ENCODE measurements at regions not wholly inside any gene's neighbourhood (a gene's known extent, or its start where the extent isn't known, plus 50 kb on each side); places are given as distances from the start of the nearest gene placed in this dataset.

DNA sequence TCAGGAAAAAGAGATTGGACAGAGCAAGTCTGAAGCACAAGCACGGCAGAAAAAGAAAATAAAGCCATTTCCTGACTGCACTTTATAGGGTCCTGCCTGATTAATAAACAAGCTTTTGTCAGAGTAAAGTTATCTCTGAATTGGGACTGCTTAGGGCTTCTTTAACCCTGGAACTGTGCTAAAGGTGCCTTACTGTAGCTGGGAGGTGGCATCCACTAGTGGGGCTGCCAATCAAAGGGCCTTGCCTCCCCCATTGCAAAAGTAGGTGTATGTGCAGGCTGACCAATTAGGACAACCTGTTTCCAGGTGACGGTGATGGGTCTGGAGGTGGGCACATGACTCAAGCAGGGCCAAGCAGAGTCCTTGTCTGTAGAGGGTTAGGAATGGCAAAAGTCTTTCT lies 57.4 kb upstream of the RAPH1 start:
- ATAC-seq (no peak), DNase-seq (no peak)
- Mint-ChIP-seq H3K4me3 (no peak overlapping the region), H3K27me3 (peaks cover 2% of the 10 kb centered on the region), H3K27ac (no peak overlapping the region), H3K36me3 (ENCODE audit: low read depth) (no peaks in the 10 kb centered on the region), H3K9me3 (no peaks in the 10 kb centered on the region), H3K4me1 (ENCODE audit: low read depth) (peaks cover 7% of the 10 kb centered on the region)
- intact Hi-C loops (cut with micrococcal nuclease): no loop called here
- POLR2A ChIA-PET: no interaction called here
- TF ChIP-seq, protein P1, sequence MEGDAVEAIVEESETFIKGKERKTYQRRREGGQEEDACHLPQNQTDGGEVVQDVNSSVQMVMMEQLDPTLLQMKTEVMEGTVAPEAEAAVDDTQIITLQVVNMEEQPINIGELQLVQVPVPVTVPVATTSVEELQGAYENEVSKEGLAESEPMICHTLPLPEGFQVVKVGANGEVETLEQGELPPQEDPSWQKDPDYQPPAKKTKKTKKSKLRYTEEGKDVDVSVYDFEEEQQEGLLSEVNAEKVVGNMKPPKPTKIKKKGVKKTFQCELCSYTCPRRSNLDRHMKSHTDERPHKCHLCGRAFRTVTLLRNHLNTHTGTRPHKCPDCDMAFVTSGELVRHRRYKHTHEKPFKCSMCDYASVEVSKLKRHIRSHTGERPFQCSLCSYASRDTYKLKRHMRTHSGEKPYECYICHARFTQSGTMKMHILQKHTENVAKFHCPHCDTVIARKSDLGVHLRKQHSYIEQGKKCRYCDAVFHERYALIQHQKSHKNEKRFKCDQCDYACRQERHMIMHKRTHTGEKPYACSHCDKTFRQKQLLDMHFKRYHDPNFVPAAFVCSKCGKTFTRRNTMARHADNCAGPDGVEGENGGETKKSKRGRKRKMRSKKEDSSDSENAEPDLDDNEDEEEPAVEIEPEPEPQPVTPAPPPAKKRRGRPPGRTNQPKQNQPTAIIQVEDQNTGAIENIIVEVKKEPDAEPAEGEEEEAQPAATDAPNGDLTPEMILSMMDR (IDR thresholded peaks at IDR 0.05): no peak
- CTCF ChIA-PET: no interaction called here

DNA sequence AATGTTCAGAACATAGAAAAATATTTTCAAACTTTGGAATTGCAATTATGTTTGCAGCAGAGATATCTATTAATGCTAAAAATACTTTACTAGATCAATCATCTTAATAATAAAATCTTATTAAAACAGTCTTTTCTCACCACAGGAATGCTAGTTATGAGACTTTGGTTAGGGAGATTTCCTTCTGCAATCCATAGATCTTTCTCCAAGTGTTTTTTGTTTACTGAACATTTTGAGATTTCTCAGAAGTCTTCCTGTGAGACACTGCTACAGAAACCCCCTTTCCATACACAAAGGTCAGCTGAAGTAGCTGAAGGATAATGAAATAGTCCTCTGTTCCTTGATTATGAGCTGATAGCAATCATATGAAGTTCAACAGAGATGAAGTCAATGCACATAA lies 59.4 kb upstream of the RAPH1 start:
- Mint-ChIP-seq H3K27me3 (peaks cover 4% of the 10 kb centered on the region), H3K36me3 (ENCODE audit: low read depth) (peaks cover 2% of the 10 kb centered on the region), H3K27ac (no peak overlapping the region), H3K9me3 (peaks cover 2% of the 10 kb centered on the region), H3K4me1 (ENCODE audit: low read depth) (peaks cover 20% of the 10 kb centered on the region), H3K4me3 (no peak overlapping the region)
- TF ChIP-seq, protein P1 (IDR thresholded peaks at IDR 0.05): no peak
- CTCF ChIA-PET: interaction anchor here (1.1 kb wide), 1 partner anchor 141 kb away, joined by 3 read pairs; no protein-coding TSS in a partner anchor
- POLR2A ChIA-PET: no interaction called here
- ATAC-seq: no peak
- intact Hi-C loops (cut with micrococcal nuclease): no loop called here
- DNase-seq: no peak

DNA sequence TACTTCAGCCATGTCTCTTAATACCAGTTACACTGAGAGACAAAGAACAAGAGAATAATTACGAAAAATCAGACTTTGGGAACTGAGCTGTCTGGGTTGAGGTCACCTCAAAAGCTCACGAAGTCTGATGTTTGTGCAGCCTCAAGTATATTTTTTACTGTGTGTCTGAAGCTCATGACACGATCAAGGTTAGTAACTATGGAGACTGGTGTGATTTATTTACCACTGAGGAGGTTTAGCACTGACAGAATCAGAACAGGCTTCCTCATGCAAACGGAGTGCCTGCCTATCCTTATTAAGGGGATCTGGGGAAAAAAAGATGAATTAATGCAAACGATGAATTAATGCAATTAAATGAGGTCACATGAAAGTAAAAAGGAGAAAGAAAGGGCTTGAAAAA lies 61.1 kb upstream of the RAPH1 start:
- Mint-ChIP-seq H3K36me3 (ENCODE audit: low read depth) (peaks cover 2% of the 10 kb centered on the region), H3K4me3 (no peak overlapping the region), H3K27ac (no peak overlapping the region), H3K27me3 (peaks cover 4% of the 10 kb centered on the region), H3K9me3 (peaks cover 2% of the 10 kb centered on the region), H3K4me1 (ENCODE audit: low read depth) (peaks cover 24% of the 10 kb centered on the region)
- ChIA-PET POLR2A (no interaction called here), CTCF (no interaction called here)
- DNase-seq: no peak
- no peak for ATAC-seq
- intact Hi-C loops (cut with micrococcal nuclease): no loop called here
- TF ChIP-seq, protein P1 (IDR thresholded peaks at IDR 0.05): no peak

DNA sequence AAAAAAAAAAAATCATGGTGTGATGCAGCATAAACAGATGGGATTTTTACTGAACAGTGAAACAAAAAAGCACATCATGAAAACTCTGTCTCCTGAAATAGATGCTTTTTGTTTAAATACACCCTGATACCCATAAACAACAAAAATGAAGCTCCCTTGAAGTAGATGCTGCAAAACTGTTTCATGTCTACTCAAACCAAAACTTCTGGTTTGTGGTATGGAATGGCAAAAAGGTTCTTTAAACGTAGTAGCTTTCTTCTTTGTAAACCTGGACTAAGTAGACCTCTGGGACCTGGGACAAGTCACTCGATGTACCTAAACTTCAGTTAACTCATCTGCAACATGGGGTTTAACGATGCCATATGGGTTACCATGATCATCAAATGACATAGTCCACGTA lies 64.4 kb upstream of the RAPH1 start:
- H3K27me3 Mint-ChIP-seq: peaks cover 4% of the 10 kb centered on the region
- intact Hi-C loops (cut with micrococcal nuclease): no loop called here
- H3K4me3 Mint-ChIP-seq: no peak overlapping the region
- TF ChIP-seq, protein P1 (IDR thresholded peaks at IDR 0.05): no peak
- H3K9me3 Mint-ChIP-seq: peaks cover 2% of the 10 kb centered on the region
- H3K27ac Mint-ChIP-seq: no peak overlapping the region
- ChIA-PET CTCF (interaction anchor here (1.1 kb wide), 1 partner anchor 30 kb away, joined by 3 read pairs; no protein-coding TSS in a partner anchor), POLR2A (interaction anchor here (0.7 to 1.2 kb wide), 2 partner anchors 10 to 961 kb away, joined by 3 to 6 read pairs; no protein-coding TSS in a partner anchor)
- DNase-seq (no peak), ATAC-seq (peak; percentile 51)
- H3K4me1 Mint-ChIP-seq (ENCODE audit: low read depth): peaks cover 17% of the 10 kb centered on the region
- H3K36me3 Mint-ChIP-seq (ENCODE audit: low read depth): peaks cover 2% of the 10 kb centered on the region

DNA sequence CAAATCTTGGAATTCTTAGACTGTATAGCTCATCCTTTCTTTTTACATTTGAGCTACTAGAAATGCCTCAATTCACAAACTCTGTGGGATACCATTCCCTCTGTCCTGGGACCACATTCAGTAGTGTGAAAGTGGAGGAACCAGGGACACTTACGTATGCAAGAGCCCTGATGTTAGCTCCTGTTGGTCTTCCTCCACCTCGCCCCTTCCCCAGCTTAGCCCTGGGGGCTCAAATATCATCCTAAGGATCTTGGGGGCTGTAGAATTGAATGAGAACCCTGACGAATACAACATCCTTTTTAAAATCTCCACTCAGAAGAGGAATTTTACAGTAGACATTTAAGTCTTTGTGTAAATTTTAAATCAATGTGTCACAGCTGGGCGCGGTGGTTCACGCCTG lies 65.2 kb upstream of the RAPH1 start:
- ATAC-seq (no peak), DNase-seq (no peak)
- Mint-ChIP-seq H3K27me3 (peaks cover 4% of the 10 kb centered on the region), H3K9me3 (peaks cover 2% of the 10 kb centered on the region), H3K4me3 (no peak overlapping the region), H3K36me3 (ENCODE audit: low read depth) (peaks cover 2% of the 10 kb centered on the region), H3K4me1 (ENCODE audit: low read depth) (peaks cover 17% of the 10 kb centered on the region), H3K27ac (no peak overlapping the region)
- TF ChIP-seq, protein P1 (IDR thresholded peaks at IDR 0.05): no peak
- POLR2A ChIA-PET: interaction anchor here (0.6 to 1.2 kb wide), 2 partner anchors 11 to 1718 kb away, joined by 3 to 6 read pairs; no protein-coding TSS in a partner anchor
- CTCF ChIA-PET: interaction anchor here (0.9 to 1.1 kb wide), 2 partner anchors 10 to 29 kb away, joined by 3 read pairs; no protein-coding TSS in a partner anchor
- intact Hi-C loops (cut with micrococcal nuclease): no loop called here
